ENCODE measurements at regions not wholly inside any gene's neighbourhood (a gene's known extent, or its start where the extent isn't known, plus 50 kb on each side); places are given as distances from the start of the nearest gene placed in this dataset.

GRCh38 chr7:17085186-17085585 is 203.4 kb upstream of the AGR3 start:
- TF ChIP-seq CTCF (IDR thresholded peaks at IDR 0.05) (no peak), POLR2A (IDR thresholded peaks at IDR 0.05) (no peak)

Data from adrenal gland (tissue), 5 donors.